Stimulated activated CD4-positive, alpha-beta T cell treated with anti-CD3 and anti-CD28 coated beads, Interleukin-15, amount 100 ng/mL, for 48 hours (primary cell): ENCODE measurements at regions not wholly inside any gene's neighbourhood (a gene's known extent, or its start where the extent isn't known, plus 50 kb on each side); places are given as distances from the start of the nearest gene placed in this dataset.
"Not testable (repeated sequence)": the region's sequence is repeated elsewhere in the genome, so short reads cannot be mapped to it uniquely, and the experiment has no call there.

Experiments used
- DNase-seq, 2 donors: peaks; one replicate each; pipeline ENCODE4 v3.0.0-alpha.2; 2020; ENCODE audit warnings: low read depth in 2 of 2

DNA sequence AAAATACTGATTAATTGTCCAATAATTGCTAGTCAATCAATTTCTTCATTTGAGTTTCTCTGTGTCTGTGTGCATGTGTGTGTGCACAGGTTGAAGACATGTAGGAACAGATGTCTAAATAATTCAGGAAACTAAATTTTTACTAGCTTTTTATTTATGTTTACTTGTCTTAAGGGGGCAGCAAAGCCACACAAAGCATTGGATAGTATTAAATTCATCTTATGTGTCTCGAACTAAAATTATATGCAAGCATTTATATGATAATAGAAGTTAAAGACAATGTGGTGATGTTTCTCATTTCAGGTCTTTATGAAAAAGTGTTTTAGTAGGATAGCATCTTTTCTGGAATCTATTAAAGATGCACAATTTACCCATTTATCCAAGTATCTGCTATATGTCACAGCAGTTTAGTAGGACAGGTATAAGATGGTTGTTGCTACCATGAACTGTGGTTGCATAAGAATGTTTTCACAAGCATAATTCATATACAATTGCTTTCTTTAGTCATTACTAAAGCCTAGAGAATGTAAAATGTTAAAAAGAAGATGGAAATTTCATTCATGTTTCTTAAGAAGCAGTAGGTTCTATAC is 784.6 kb upstream of the NUDT12 start:
- no peak for DNase-seq

GRCh38 chr5:104345222-104346016 is 782.8 kb upstream of the NUDT12 start:
- DNase-seq: no peak

- no peak for DNase-seq
These were observed 782.2 kb upstream of the NUDT12 start for GRCh38 chr5:104344809-104345208.

- no peak for DNase-seq
These were observed 765.2 kb upstream of the NUDT12 start for GRCh38 chr5:104327801-104328200.

GRCh38 chr5:104326966-104327365 is 764.4 kb upstream of the NUDT12 start:
- no peak for DNase-seq

DNA sequence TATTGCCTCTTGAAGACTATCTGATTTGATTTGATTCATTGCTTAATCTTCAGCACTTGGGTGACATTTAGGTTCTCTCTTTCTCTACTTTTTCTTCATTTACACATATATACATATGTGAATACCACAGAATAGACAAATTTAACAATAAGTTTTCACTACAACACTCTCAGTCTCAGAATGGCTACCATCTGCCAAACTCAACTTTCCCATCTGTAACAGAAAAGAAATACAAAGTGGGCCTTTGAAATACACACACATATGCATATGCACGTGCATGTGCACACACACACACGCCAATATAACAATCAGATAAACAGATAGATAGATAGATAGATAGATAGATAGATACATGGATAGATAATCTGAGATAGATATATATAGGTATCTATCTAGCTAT is 762.8 kb upstream of the NUDT12 start:
- DNase-seq: no peak

- DNase-seq: not testable (repeated sequence)
These were observed 754.1 kb upstream of the NUDT12 start for GRCh38 chr5:104316676-104317075.

GRCh38 chr5:104312481-104312880 is 749.9 kb upstream of the NUDT12 start:
- DNase-seq: no peak

DNA sequence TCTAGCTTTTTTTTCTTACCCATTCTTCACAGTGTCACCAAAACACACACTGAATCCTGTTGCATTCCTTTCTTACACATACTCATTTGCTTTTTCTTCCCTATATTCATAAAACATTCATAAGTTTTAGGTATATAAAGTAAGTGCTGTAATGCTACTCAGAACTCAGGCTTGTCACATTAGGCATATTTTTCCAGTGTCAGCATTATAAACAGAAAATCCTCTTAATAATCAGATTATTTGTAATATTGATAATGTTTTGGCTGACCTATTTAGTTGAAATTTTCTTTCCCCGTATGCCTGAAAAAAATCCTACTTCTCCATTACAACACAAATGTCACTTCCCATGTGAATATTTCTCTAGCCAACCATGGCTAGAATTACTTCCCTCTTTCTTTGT is 743.0 kb upstream of the NUDT12 start:
- DNase-seq: no peak

DNA sequence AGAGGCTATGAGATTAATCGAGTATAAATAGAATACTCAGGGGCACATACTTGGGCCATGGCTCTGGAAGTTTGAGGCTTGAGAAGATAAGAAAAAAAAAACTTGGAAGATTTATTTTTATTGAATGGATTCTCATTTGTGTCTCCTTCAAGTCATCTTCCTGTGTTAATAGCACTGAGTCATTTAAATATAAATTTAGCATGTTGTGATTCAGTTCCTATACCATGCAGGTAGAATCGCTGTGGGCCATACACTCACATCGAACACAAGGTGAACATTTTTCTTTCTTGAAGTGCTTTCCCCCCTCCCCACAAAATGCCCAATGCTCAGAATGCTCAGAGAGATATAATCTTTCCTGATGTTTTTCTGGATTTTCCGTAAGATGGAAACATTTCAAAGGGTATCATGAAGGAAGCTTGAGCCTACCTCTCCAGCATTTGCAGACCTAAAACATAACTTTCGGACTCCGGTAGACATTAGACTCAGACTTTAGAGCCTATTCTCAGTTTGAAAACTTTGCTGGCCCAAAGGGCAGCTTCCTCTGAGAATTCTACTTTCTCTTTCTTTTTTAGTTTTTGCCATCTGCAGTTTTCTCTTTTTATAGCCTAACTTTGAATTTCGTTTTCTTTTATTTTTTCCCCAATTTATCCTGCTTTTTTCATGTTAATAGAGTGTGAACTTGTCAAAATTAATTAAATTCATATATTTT is 737.6 kb upstream of the NUDT12 start:
- no peak for DNase-seq

DNA sequence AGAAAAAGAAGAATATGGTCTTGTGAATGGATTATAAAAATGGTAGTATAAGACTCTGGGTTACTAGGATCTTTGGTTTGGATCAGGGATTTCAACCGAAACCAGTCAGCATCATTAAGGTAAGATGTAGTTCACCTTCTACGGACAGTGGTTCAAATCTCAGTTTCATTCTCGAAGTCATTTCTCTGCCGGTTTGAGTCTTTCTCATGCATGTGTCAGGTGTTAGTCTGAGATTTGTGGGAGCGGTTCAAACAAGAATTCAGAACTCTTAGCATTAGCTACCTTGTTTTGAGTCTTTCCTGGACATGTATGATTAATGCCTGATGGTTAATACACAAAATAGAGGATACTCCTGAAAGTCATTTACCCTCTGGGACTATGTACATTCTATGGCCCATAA is 735.9 kb upstream of the NUDT12 start:
- no peak for DNase-seq

DNA sequence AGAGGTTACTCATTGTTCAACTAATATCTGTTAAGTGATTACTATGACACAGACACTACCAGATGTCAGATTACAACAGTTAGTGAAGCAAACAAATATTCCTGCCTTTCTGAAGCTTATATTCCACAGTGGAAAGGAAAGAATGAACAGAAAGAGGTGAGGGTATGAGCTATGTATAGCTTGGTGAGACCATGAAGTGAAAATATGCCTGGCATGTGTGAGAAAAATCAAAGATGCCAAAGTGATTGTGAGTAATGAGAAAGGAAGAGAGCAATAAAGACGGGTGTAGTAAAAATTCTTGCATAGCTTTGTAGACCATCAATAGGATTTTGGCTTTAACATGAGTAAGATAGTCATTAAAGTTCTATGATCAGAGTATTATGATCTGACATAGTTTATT is 734.5 kb upstream of the NUDT12 start:
- DNase-seq: no peak

- DNase-seq: no peak
These were observed 733.4 kb upstream of the NUDT12 start for GRCh38 chr5:104295991-104296390.

GRCh38 chr5:104283136-104283535 is 720.5 kb upstream of the NUDT12 start:
- no peak for DNase-seq

DNA sequence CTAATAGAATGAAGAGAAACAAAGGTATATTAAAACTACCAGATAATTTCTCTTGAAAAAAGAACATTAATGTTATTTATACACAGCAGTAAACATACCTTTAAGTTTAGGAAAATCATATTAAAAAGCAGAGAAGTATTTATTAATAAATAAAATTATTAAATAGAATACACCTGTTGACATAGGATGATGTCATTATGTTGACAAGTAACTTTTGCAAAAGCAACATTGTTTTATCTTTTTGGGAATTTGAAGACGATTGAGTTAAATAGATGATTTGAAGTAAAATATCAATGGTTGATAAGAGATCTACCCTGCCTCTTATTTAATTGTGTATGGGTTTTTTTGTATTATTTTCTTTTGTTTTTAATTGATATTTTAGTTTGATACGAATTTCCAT is 711.1 kb upstream of the NUDT12 start:
- no peak for DNase-seq

- DNase-seq: no peak
These were observed 704.9 kb upstream of the NUDT12 start for GRCh38 chr5:104267320-104268015.

GRCh38 chr5:104266161-104266560 is 703.6 kb upstream of the NUDT12 start:
- DNase-seq: no peak

- no peak for DNase-seq
These were observed 703.0 kb upstream of the NUDT12 start for GRCh38 chr5:104265531-104266140.

DNA sequence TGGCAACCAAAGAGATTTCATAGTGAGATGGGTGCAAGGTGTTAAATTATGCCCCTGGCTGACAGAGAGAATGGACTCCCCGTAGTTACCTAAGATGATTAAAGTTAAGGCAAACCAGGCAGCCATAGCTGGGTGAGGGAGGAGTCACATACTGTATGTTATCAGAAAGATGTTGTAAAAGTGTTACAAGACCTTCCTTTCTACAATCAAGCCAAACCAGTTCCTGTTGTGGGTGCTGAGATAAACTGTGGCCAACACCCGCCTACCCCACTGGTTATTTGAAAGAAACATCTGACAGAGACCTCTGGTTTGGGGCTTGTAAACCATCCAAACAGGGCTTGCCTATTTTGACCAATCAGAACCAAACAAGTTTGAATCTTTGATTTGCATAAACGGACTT is 684.7 kb upstream of the NUDT12 start:
- no peak for DNase-seq

DNA sequence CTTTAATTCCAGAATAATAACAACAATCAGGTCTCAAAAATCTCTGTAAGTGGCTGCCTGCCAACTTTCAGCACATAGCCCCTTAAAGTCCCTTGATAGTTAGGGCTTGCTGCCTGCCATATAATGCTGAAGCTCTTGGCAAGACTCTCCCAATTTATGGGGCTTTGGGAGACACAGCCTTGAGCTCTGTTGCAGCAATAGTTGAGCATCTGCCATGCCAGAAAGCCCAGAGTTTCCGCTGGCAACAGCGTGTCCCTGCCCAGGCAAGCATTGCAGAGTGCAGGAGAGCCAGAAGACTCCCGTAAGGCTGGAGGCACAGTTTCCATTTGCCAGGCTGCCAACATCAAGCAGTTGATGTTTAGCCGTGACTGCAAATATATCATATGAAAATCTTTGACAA is 678.5 kb upstream of the NUDT12 start:
- no peak for DNase-seq

GRCh38 chr5:104237586-104237985 is 675.0 kb upstream of the NUDT12 start:
- DNase-seq: no peak
